Upper lobe of right lung (tissue), 1 donor: ENCODE measurements at regions not wholly inside any gene's neighbourhood (a gene's known extent, or its start where the extent isn't known, plus 50 kb on each side); places are given as distances from the start of the nearest gene placed in this dataset.

Source experiments
- ATAC-seq: fragments of 200-7000 bp; cut with Tn5 transposase; one replicate; pipeline ENCODE4 v1.9.1; 2020; ENCODE audit warnings: mild to moderate bottlenecking, moderate library complexity
- DNase-seq: peaks from one replicate; pipeline ENCODE4 v3.0.0-alpha.2; 2020
- H3K27ac ChIP-seq: fragments of 200-600 bp; one replicate; pipeline ENCODE4 v1.8.0; 2022
- H3K27me3 ChIP-seq: fragments of 200-600 bp; one replicate; pipeline ENCODE4 v1.8.0; 2022; ENCODE audit warnings: mild to moderate bottlenecking
- H3K36me3 ChIP-seq: fragments of 200-600 bp; one replicate; pipeline ENCODE4 v1.8.0; 2022
- H3K4me1 ChIP-seq: fragments of 200-600 bp; one replicate; pipeline ENCODE4 v1.8.0; 2022
- H3K4me3 ChIP-seq: fragments of 200-600 bp; one replicate; pipeline ENCODE4 v1.8.0; 2022; ENCODE audit warnings: mild to moderate bottlenecking
- H3K9me3 ChIP-seq: fragments of 200-600 bp; one replicate; pipeline ENCODE4 v1.8.0; 2022
- CTCF ChIP-seq: fragments of 200-600 bp; IDR thresholded peaks from one replicate; pipeline ENCODE4 v1.8.0; 2022; ENCODE audit warnings: antibody characterized with exemption
- intact Hi-C: fragments of 100-400 bp; cut with DNase I; formaldehyde crosslinking; loops from one replicate; pipeline ENCODE4 v1.11.0; 2022
- donor health status: DM: no; HTN: yes; CAD: no; lungs with severe emphysema.

- Histone ChIP-seq H3K4me1 (no peaks in the 10 kb centered on the region), H3K4me3 (peak overlapping the region; percentile 28), H3K9me3 (no peaks in the 10 kb centered on the region), H3K36me3 (no peaks in the 10 kb centered on the region), H3K27me3 (no peaks in the 10 kb centered on the region), H3K27ac (no peak overlapping the region)
- intact Hi-C loops, result no loop called here
- DNase-seq, result no peak
- no peak for TF ChIP-seq CTCF
- peak; percentile 31 for ATAC-seq
Measured at GRCh38 chr7:114048386-114049235, 129.8 kb upstream of the PPP1R3A start.

- DNase-seq (no peak), ATAC-seq (peak; percentile 67)
- H3K9me3 ChIP-seq, result no peaks in the 10 kb centered on the region
- H3K27ac ChIP-seq, result no peak overlapping the region
- intact Hi-C loops, result no loop called here
- no peak for TF ChIP-seq CTCF
- H3K4me3 ChIP-seq, result no peak overlapping the region
- H3K36me3 ChIP-seq, result no peaks in the 10 kb centered on the region
- H3K27me3 ChIP-seq, result no peaks in the 10 kb centered on the region
- H3K4me1 ChIP-seq, result no peaks in the 10 kb centered on the region
Measured at GRCh38 chr7:114047889-114048288, 129.1 kb upstream of the PPP1R3A start.

GRCh38 chr7:114033475-114033874, 114.7 kb upstream of the PPP1R3A start:
- no peaks in the 10 kb centered on the region for H3K4me1 ChIP-seq
- no peak overlapping the region for H3K4me3 ChIP-seq
- no peaks in the 10 kb centered on the region for H3K9me3 ChIP-seq
- no peak overlapping the region for H3K27ac ChIP-seq
- intact Hi-C loops, result no loop called here
- ATAC-seq, result no peak
- TF ChIP-seq CTCF, result no peak
- no peaks in the 10 kb centered on the region for H3K27me3 ChIP-seq
- no peaks in the 10 kb centered on the region for H3K36me3 ChIP-seq
- DNase-seq, result no peak

GRCh38 chr7:114026486-114027089, 107.8 kb upstream of the PPP1R3A start:
- DNase-seq, result no peak
- intact Hi-C loops, result loop anchor here (10.0 kb wide), 1 partner anchor 1818 kb away; no protein-coding TSS in a partner anchor
- peak; percentile 74 for TF ChIP-seq CTCF

GRCh38 chr7:114021135-114021534, 102.3 kb upstream of the PPP1R3A start:
- no peaks in the 10 kb centered on the region for H3K36me3 ChIP-seq
- no peaks in the 10 kb centered on the region for H3K4me1 ChIP-seq
- TF ChIP-seq CTCF, result no peak
- no peaks in the 10 kb centered on the region for H3K27me3 ChIP-seq
- no peak overlapping the region for H3K4me3 ChIP-seq
- ATAC-seq (no peak), DNase-seq (no peak)
- no peaks in the 10 kb centered on the region for H3K9me3 ChIP-seq
- intact Hi-C loops, result loop anchor here (10.0 kb wide), 1 partner anchor 1824 kb away; no protein-coding TSS in a partner anchor
- no peak overlapping the region for H3K27ac ChIP-seq

More at GRCh38 chr7:114026486-114027089, 107.8 kb upstream of the PPP1R3A start:
- H3K4me3 ChIP-seq, result no peak overlapping the region
- no peak overlapping the region for H3K27ac ChIP-seq
- ATAC-seq, result peak; percentile 56
- H3K27me3 ChIP-seq, result no peaks in the 10 kb centered on the region
- no peaks in the 10 kb centered on the region for H3K36me3 ChIP-seq
- no peaks in the 10 kb centered on the region for H3K4me1 ChIP-seq
- no peaks in the 10 kb centered on the region for H3K9me3 ChIP-seq
